Gastroesophageal sphincter (tissue), 4 donors: ENCODE measurements at regions not wholly inside any gene's neighbourhood (a gene's known extent, or its start where the extent isn't known, plus 50 kb on each side); places are given as distances from the start of the nearest gene placed in this dataset.

Experiments used
- ATAC-seq: fragments of 150-250 bp; one replicate; pipeline ENCODE4 v1.9.1; 2016; ENCODE audit warnings: mild to moderate bottlenecking, moderate library complexity
- H3K27ac ChIP-seq, 4 donors: fragments of 200-600 bp; sonication (generic) in 3 of 4; 1 replicate in 3 of 4; 2 replicates in 1 of 4; pipeline ENCODE4 v1.5.1; 2016 to 2019
- H3K27me3 ChIP-seq: fragments of 200-600 bp; sonication (generic); one replicate; pipeline ENCODE4 v1.5.1; 2019
- H3K36me3 ChIP-seq, 2 donors: fragments of 200-600 bp; sonication (generic); one replicate each; pipeline ENCODE4 v1.5.1; 2019; ENCODE audit warnings: control low read depth in 1 of 2
- H3K4me1 ChIP-seq, 3 donors: fragments of 200-600 bp; sonication (generic); 1 replicate in 2 of 3; 2 replicates in 1 of 3; pipeline ENCODE4 v1.5.1; 2016 to 2019; ENCODE audit warnings: control low read depth in 2 of 3
- H3K4me3 ChIP-seq, 2 donors: fragments of 200-600 bp; sonication (generic); one replicate each; pipeline ENCODE4 v1.5.1; 2019; ENCODE audit warnings: mild to moderate bottlenecking in 1 of 2, moderate library complexity in 1 of 2
- H3K9me3 ChIP-seq, 3 donors: fragments of 200-600 bp; sonication (generic); one replicate each; pipeline ENCODE4 v1.5.1; 2017 to 2019; ENCODE audit warnings: control low read depth in 2 of 3
- CTCF ChIP-seq, 4 experiments: fragments of 200-600 bp in 2 of 4; fragments of 450-650 bp in 2 of 4; sonication (generic) in 1 of 4; IDR thresholded peaks; one replicate each; pipeline ENCODE4 v1.5.1; 2017 to 2019; ENCODE audit warnings: antibody characterized with exemption in 4 of 4, mild to moderate bottlenecking in 2 of 4, moderate library complexity in 2 of 4
- EP300 ChIP-seq: sonication (generic); formaldehyde crosslinking; IDR thresholded peaks from one replicate; pipeline ENCODE4 v1.6.1; 2017; ENCODE audit warnings: antibody characterized with exemption, mild to moderate bottlenecking
- POLR2A ChIP-seq, 2 donors: fragments of 450-650 bp; IDR thresholded peaks; one replicate each; pipeline ENCODE4 v1.6.1; 2017; ENCODE audit warnings: antibody characterized with exemption in 2 of 2, mild to moderate bottlenecking in 2 of 2, moderate library complexity in 1 of 2
- POLR2AphosphoS5 ChIP-seq: sonication (generic); formaldehyde crosslinking; IDR thresholded peaks from one replicate; pipeline ENCODE4 v1.6.1; 2017; ENCODE audit warnings: antibody characterized with exemption
- WGBS, 2 donors: methylation state at CpG; one replicate each; pipeline ENCODE4 v1.1.5; 2018; ENCODE audit warnings: low coverage in 1 of 2; 5-methylcytosine and 5-hydroxymethylcytosine counted together

GRCh38 chr5:38165435-38165834, 92.9 kb upstream of the EGFLAM start:
- no peak for ATAC-seq
- H3K9me3 ChIP-seq, result no peaks in the 10 kb centered on the region
- no peaks in the 10 kb centered on the region for H3K27me3 ChIP-seq
- TF ChIP-seq POLR2AphosphoS5 (no peak), CTCF (IDR thresholded peaks at IDR 0.05) (no peak), EP300 (no peak), POLR2A (IDR thresholded peaks at IDR 0.05) (no peak)
- H3K4me1 ChIP-seq, result no peaks in the 10 kb centered on the region
- no peaks in the 10 kb centered on the region for H3K36me3 ChIP-seq
- H3K4me3 ChIP-seq, result no peak overlapping the region
- H3K27ac ChIP-seq, result no peak overlapping the region
- 92% methylated on average over 11 to 12 of the region's 12 CpGs for WGBS, 2 donors

- ATAC-seq, result no peak
- 49 to 63% methylated on average over 4 of the region's 4 CpGs for WGBS, 2 donors
- Histone ChIP-seq H3K27me3 (no peaks in the 10 kb centered on the region), H3K4me1 (no peaks in the 10 kb centered on the region), H3K4me3 (no peak overlapping the region), H3K27ac (no peak overlapping the region), H3K9me3 (no peaks in the 10 kb centered on the region), H3K36me3 (no peaks in the 10 kb centered on the region)
- TF ChIP-seq EP300 (no peak), POLR2A (IDR thresholded peaks at IDR 0.05) (no peak), CTCF (IDR thresholded peaks at IDR 0.05) (no peak), POLR2AphosphoS5 (no peak)
These were observed 93.5 kb upstream of the EGFLAM start for GRCh38 chr5:38164776-38165399.

GRCh38 chr5:38163636-38164237, 94.6 kb upstream of the EGFLAM start:
- H3K36me3 ChIP-seq, result no peaks in the 10 kb centered on the region
- H3K27ac ChIP-seq, result no peak overlapping the region
- no peaks in the 10 kb centered on the region for H3K27me3 ChIP-seq
- no peaks in the 10 kb centered on the region for H3K4me1 ChIP-seq
- TF ChIP-seq POLR2A (IDR thresholded peaks at IDR 0.05), result no peak
- TF ChIP-seq EP300, result no peak
- no peak for TF ChIP-seq POLR2AphosphoS5
- no peak for TF ChIP-seq CTCF (IDR thresholded peaks at IDR 0.05)
- H3K4me3 ChIP-seq, result no peak overlapping the region
- no peaks in the 10 kb centered on the region for H3K9me3 ChIP-seq
- no peak for ATAC-seq
- WGBS, 2 donors, result 45 to 63% methylated on average over 1 to 4 of the region's 4 CpGs

- Histone ChIP-seq H3K27me3 (no peaks in the 10 kb centered on the region), H3K36me3 (no peaks in the 10 kb centered on the region), H3K4me3 (no peak overlapping the region), H3K27ac (no peak overlapping the region), H3K9me3 (no peaks in the 10 kb centered on the region), H3K4me1 (no peaks in the 10 kb centered on the region)
- 29 to 80% methylated on average over 1 of the region's 4 CpGs for WGBS, 2 donors
- ATAC-seq, result no peak
- no peak for TF ChIP-seq CTCF (IDR thresholded peaks at IDR 0.05)
- TF ChIP-seq POLR2AphosphoS5, result no peak
- TF ChIP-seq POLR2A (IDR thresholded peaks at IDR 0.05), result no peak
- no peak for TF ChIP-seq EP300
These were observed 95.7 kb upstream of the EGFLAM start for GRCh38 chr5:38162625-38163024.

- no peak for ATAC-seq
- Histone ChIP-seq H3K9me3 (no peaks in the 10 kb centered on the region), H3K4me3 (no peak overlapping the region), H3K27me3 (no peaks in the 10 kb centered on the region), H3K36me3 (no peaks in the 10 kb centered on the region), H3K27ac (no peak overlapping the region), H3K4me1 (no peaks in the 10 kb centered on the region)
- TF ChIP-seq POLR2AphosphoS5 (no peak), EP300 (no peak), POLR2A (IDR thresholded peaks at IDR 0.05) (no peak), CTCF (IDR thresholded peaks at IDR 0.05) (no peak)
- 67 to 73% methylated on average over 1 to 2 of the region's 2 CpGs for WGBS, 2 donors
These were observed 101.3 kb upstream of the EGFLAM start for GRCh38 chr5:38157024-38157423.
